SJSA1 (cell line): ENCODE measurements at regions not wholly inside any gene's neighbourhood (a gene's known extent, or its start where the extent isn't known, plus 50 kb on each side); places are given as distances from the start of the nearest gene placed in this dataset.

Experiments used
- DNase-seq, 2 experiments: peaks; one replicate each; pipeline ENCODE4 v3.0.0-alpha.2; 2015 to 2020; ENCODE audit warnings: low spot score in 2 of 2, low read depth in 1 of 2
- H3K27ac ChIP-seq: fragments of 250-450 bp; sonication (Bioruptor Pico); 2 replicates; pipeline ENCODE4 v1.5.1; 2020; ENCODE audit warnings: mild to moderate bottlenecking, moderate library complexity
- H3K27me3 ChIP-seq: fragments of 250-450 bp; sonication (Bioruptor Pico); replicated peaks from 2 replicates; pipeline ENCODE4 v1.5.1; 2020; ENCODE audit warnings: mild to moderate bottlenecking, moderate library complexity
- H3K36me3 ChIP-seq: fragments of 250-450 bp; sonication (Bioruptor Pico); 2 replicates; pipeline ENCODE4 v1.5.1; 2020; ENCODE audit warnings: mild to moderate bottlenecking
- H3K4me1 ChIP-seq: fragments of 250-450 bp; sonication (Bioruptor Pico); replicated peaks from 2 replicates; pipeline ENCODE4 v1.6.1; 2021; ENCODE audit warnings: mild to moderate bottlenecking
- H3K4me3 ChIP-seq: fragments of 250-450 bp; sonication (Bioruptor Pico); 2 replicates; pipeline ENCODE4 v1.5.1; 2020; ENCODE audit warnings: mild to moderate bottlenecking
- H3K9me3 ChIP-seq: fragments of 250-450 bp; sonication (Bioruptor Pico); replicated peaks from 2 replicates; pipeline ENCODE4 v1.5.1; 2020; ENCODE audit warnings: mild to moderate bottlenecking

- Histone ChIP-seq H3K4me1 (no peaks in the 10 kb centered on the region), H3K4me3 (no peak overlapping the region), H3K36me3 (no peaks in the 10 kb centered on the region), H3K27me3 (no peaks in the 10 kb centered on the region), H3K27ac (no peak overlapping the region), H3K9me3 (no peaks in the 10 kb centered on the region)
- no peak for DNase-seq
Observed at GRCh38 chr6:54719131-54719530, 127.4 kb upstream of the FAM83B start.

GRCh38 chr6:54719633-54720032, 126.9 kb upstream of the FAM83B start:
- H3K27me3 ChIP-seq = no peaks in the 10 kb centered on the region
- H3K4me1 ChIP-seq = no peaks in the 10 kb centered on the region
- no peak for DNase-seq
- no peak overlapping the region for H3K27ac ChIP-seq
- H3K36me3 ChIP-seq = no peaks in the 10 kb centered on the region
- no peaks in the 10 kb centered on the region for H3K9me3 ChIP-seq
- no peak overlapping the region for H3K4me3 ChIP-seq

GRCh38 chr6:54722328-54722727, 124.2 kb upstream of the FAM83B start:
- Histone ChIP-seq H3K4me3 (no peak overlapping the region), H3K36me3 (no peaks in the 10 kb centered on the region), H3K4me1 (no peaks in the 10 kb centered on the region), H3K9me3 (no peaks in the 10 kb centered on the region), H3K27ac (no peak overlapping the region), H3K27me3 (no peaks in the 10 kb centered on the region)
- no peak for DNase-seq

- no peaks in the 10 kb centered on the region for H3K36me3 ChIP-seq
- no peak overlapping the region for H3K4me3 ChIP-seq
- H3K27ac ChIP-seq = no peak overlapping the region
- H3K27me3 ChIP-seq = no peaks in the 10 kb centered on the region
- no peaks in the 10 kb centered on the region for H3K9me3 ChIP-seq
- DNase-seq = no peak
- no peaks in the 10 kb centered on the region for H3K4me1 ChIP-seq
Observed at GRCh38 chr6:54729716-54730115, 116.9 kb upstream of the FAM83B start.

GRCh38 chr6:54730767-54731630, 115.6 kb upstream of the FAM83B start:
- H3K9me3 ChIP-seq = no peaks in the 10 kb centered on the region
- DNase-seq = no peak
- H3K27ac ChIP-seq = no peak overlapping the region
- H3K4me1 ChIP-seq = no peaks in the 10 kb centered on the region
- H3K36me3 ChIP-seq = no peaks in the 10 kb centered on the region
- no peak overlapping the region for H3K4me3 ChIP-seq
- H3K27me3 ChIP-seq = no peaks in the 10 kb centered on the region

- Histone ChIP-seq H3K36me3 (no peaks in the 10 kb centered on the region), H3K4me1 (no peaks in the 10 kb centered on the region), H3K27ac (no peak overlapping the region), H3K9me3 (no peaks in the 10 kb centered on the region), H3K27me3 (no peaks in the 10 kb centered on the region), H3K4me3 (no peak overlapping the region)
- DNase-seq = no peak
Observed at GRCh38 chr6:54737247-54737646, 109.3 kb upstream of the FAM83B start.

GRCh38 chr6:54747955-54748354, 98.6 kb upstream of the FAM83B start:
- Histone ChIP-seq H3K27ac (no peak overlapping the region), H3K4me3 (no peak overlapping the region), H3K4me1 (no peaks in the 10 kb centered on the region), H3K36me3 (no peaks in the 10 kb centered on the region), H3K27me3 (no peaks in the 10 kb centered on the region), H3K9me3 (no peaks in the 10 kb centered on the region)
- DNase-seq = no peak

- H3K4me1 ChIP-seq = no peaks in the 10 kb centered on the region
- H3K9me3 ChIP-seq = no peaks in the 10 kb centered on the region
- H3K27me3 ChIP-seq = no peaks in the 10 kb centered on the region
- DNase-seq = no peak
- H3K4me3 ChIP-seq = no peak overlapping the region
- no peaks in the 10 kb centered on the region for H3K36me3 ChIP-seq
- H3K27ac ChIP-seq = no peak overlapping the region
Observed at GRCh38 chr6:54754406-54754805, 92.2 kb upstream of the FAM83B start.

GRCh38 chr6:54758340-54758739, 88.2 kb upstream of the FAM83B start:
- Histone ChIP-seq H3K36me3 (no peaks in the 10 kb centered on the region), H3K9me3 (no peaks in the 10 kb centered on the region), H3K27me3 (no peaks in the 10 kb centered on the region), H3K4me3 (no peak overlapping the region), H3K4me1 (no peaks in the 10 kb centered on the region), H3K27ac (no peak overlapping the region)
- no peak for DNase-seq

GRCh38 chr6:54768494-54768893, 78.1 kb upstream of the FAM83B start:
- no peak for DNase-seq
- H3K4me3 ChIP-seq = no peak overlapping the region
- H3K36me3 ChIP-seq = no peaks in the 10 kb centered on the region
- H3K27me3 ChIP-seq = no peaks in the 10 kb centered on the region
- no peaks in the 10 kb centered on the region for H3K4me1 ChIP-seq
- H3K27ac ChIP-seq = no peak overlapping the region
- no peaks in the 10 kb centered on the region for H3K9me3 ChIP-seq

GRCh38 chr6:54770328-54770727, 76.2 kb upstream of the FAM83B start:
- no peaks in the 10 kb centered on the region for H3K27me3 ChIP-seq
- no peak overlapping the region for H3K27ac ChIP-seq
- H3K9me3 ChIP-seq = no peaks in the 10 kb centered on the region
- no peak overlapping the region for H3K4me3 ChIP-seq
- no peaks in the 10 kb centered on the region for H3K36me3 ChIP-seq
- DNase-seq = no peak
- H3K4me1 ChIP-seq = no peaks in the 10 kb centered on the region

GRCh38 chr6:54771968-54772367, 74.6 kb upstream of the FAM83B start:
- no peaks in the 10 kb centered on the region for H3K27me3 ChIP-seq
- DNase-seq = no peak
- H3K4me3 ChIP-seq = no peak overlapping the region
- no peaks in the 10 kb centered on the region for H3K9me3 ChIP-seq
- H3K27ac ChIP-seq = no peak overlapping the region
- no peaks in the 10 kb centered on the region for H3K36me3 ChIP-seq
- no peaks in the 10 kb centered on the region for H3K4me1 ChIP-seq

- Histone ChIP-seq H3K4me3 (no peak overlapping the region), H3K36me3 (no peaks in the 10 kb centered on the region), H3K4me1 (no peaks in the 10 kb centered on the region), H3K27me3 (no peaks in the 10 kb centered on the region), H3K9me3 (no peaks in the 10 kb centered on the region), H3K27ac (no peak overlapping the region)
- no peak for DNase-seq
Observed at GRCh38 chr6:54772610-54773009, 74.0 kb upstream of the FAM83B start.

- no peak for DNase-seq
- H3K27me3 ChIP-seq = no peaks in the 10 kb centered on the region
- no peaks in the 10 kb centered on the region for H3K4me1 ChIP-seq
- H3K9me3 ChIP-seq = no peaks in the 10 kb centered on the region
- no peak overlapping the region for H3K27ac ChIP-seq
- no peak overlapping the region for H3K4me3 ChIP-seq
- no peaks in the 10 kb centered on the region for H3K36me3 ChIP-seq
Observed at GRCh38 chr6:54775576-54775975, 71.0 kb upstream of the FAM83B start.

GRCh38 chr6:54776891-54777290, 69.7 kb upstream of the FAM83B start:
- H3K27ac ChIP-seq = no peak overlapping the region
- DNase-seq = no peak
- H3K4me1 ChIP-seq = no peaks in the 10 kb centered on the region
- no peak overlapping the region for H3K4me3 ChIP-seq
- no peaks in the 10 kb centered on the region for H3K36me3 ChIP-seq
- H3K9me3 ChIP-seq = no peaks in the 10 kb centered on the region
- no peaks in the 10 kb centered on the region for H3K27me3 ChIP-seq
